NT2/D1 (cell line): ENCODE measurements at regions not wholly inside any gene's neighbourhood (a gene's known extent, or its start where the extent isn't known, plus 50 kb on each side); places are given as distances from the start of the nearest gene placed in this dataset.
"Not testable (repeated sequence)": the region's sequence is repeated elsewhere in the genome, so short reads cannot be mapped to it uniquely, and the experiment has no call there.

Experiments
- DNase-seq: peaks from one replicate; pipeline ENCODE4 v3.0.0-alpha.2; 2011; ENCODE audit warnings: low read depth, low spot score
- H3K27me3 ChIP-seq: 2 replicates; pipeline ENCODE4 v1.6.0; 2011; ENCODE audit warnings: mild to moderate bottlenecking; ENCODE audit not compliant: insufficient read length, insufficient read depth
- H3K36me3 ChIP-seq: 2 replicates; pipeline ENCODE4 v1.6.1; 2011; ENCODE audit warnings: mild to moderate bottlenecking, low read length, mixed read lengths; ENCODE audit not compliant: insufficient read depth, insufficient read length
- H3K4me1 ChIP-seq: 2 replicates; pipeline ENCODE4 v1.5.1; 2011; ENCODE audit not compliant: insufficient read depth, insufficient read length
- H3K4me3 ChIP-seq: 2 replicates; pipeline ENCODE4 v1.5.1; 2011; ENCODE audit warnings: low read depth; ENCODE audit not compliant: insufficient read length
- H3K9ac ChIP-seq: 2 replicates; pipeline ENCODE4 v1.6.0; 2011; ENCODE audit warnings: low read depth; ENCODE audit not compliant: insufficient read length
- H3K9me3 ChIP-seq: 2 replicates; pipeline ENCODE4 v1.5.1; 2011; ENCODE audit warnings: mild to moderate bottlenecking, low read length; ENCODE audit not compliant: insufficient read depth
- SUZ12 ChIP-seq: IDR thresholded peaks from 2 replicates; pipeline ENCODE4 v1.6.1; 2011; ENCODE audit not compliant: insufficient read length, insufficient read depth; ENCODE audit errors: extremely low read depth
- YY1 ChIP-seq: IDR thresholded peaks from 2 replicates; pipeline ENCODE4 v1.6.1; 2011; ENCODE audit not compliant: insufficient read length, insufficient read depth
- ZNF274 ChIP-seq: IDR thresholded peaks from 2 replicates; pipeline ENCODE4 v1.6.1; 2011; ENCODE audit warnings: mild to moderate bottlenecking, low read depth, low read length

DNA sequence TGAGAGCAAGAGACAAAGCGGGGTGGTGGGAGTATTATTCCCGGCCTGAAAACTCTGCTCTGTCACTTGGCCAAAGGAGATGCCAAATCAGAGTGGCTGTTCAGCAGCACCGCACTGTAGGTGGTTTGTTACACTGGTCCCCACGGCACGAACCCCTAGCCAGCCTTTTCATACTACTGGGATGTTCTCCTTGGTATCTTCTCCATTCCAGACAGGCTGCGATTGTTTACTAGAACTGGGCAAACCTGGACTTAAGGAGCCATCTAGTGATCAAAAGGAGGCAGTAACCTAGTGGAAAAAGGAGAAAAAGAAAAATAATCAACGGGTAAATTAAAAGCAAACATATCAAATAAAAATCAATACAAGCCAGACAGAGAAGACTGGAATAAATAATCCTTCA is 58.9 kb upstream of the TMTC2 start:
- Histone ChIP-seq H3K36me3 (no peaks in the 10 kb centered on the region), H3K4me3 (no peak overlapping the region), H3K9ac (no peak overlapping the region), H3K4me1 (no peaks in the 10 kb centered on the region), H3K9me3 (no peaks in the 10 kb centered on the region), H3K27me3 (no peaks in the 10 kb centered on the region)
- TF ChIP-seq SUZ12 (no peak), YY1 (no peak), ZNF274 (no peak)
- DNase-seq = peak; percentile 13

GRCh38 chr12:82634495-82635258 is 52.0 kb upstream of the TMTC2 start:
- not testable (repeated sequence) for H3K4me3 ChIP-seq, H3K36me3 ChIP-seq, H3K27me3 ChIP-seq, DNase-seq, H3K9ac ChIP-seq, H3K9me3 ChIP-seq, H3K4me1 ChIP-seq

GRCh38 chr12:82635263-82635662 is 51.4 kb upstream of the TMTC2 start:
- Histone ChIP-seq H3K4me3 (no peak overlapping the region), H3K4me1 (peaks cover 3% of the 10 kb centered on the region), H3K9me3 (no peaks in the 10 kb centered on the region), H3K27me3 (no peaks in the 10 kb centered on the region), H3K36me3 (no peaks in the 10 kb centered on the region), H3K9ac (no peak overlapping the region)
- TF ChIP-seq SUZ12 = no peak
- TF ChIP-seq YY1 = no peak
- no peak for TF ChIP-seq ZNF274
- DNase-seq = no peak
